SK-N-SH (cell line): ENCODE measurements at regions not wholly inside any gene's neighbourhood (a gene's known extent, or its start where the extent isn't known, plus 50 kb on each side); places are given as distances from the start of the nearest gene placed in this dataset.

ENCODE experiments used
- CTCF ChIA-PET: fragments of 300-600, 350-600 bp; formaldehyde crosslinking; extraction: SDS; loops from one replicate; lab custom pipeline; 2021; lab: Yijun Ruan, JAX
- POLR2A ChIA-PET: fragments of 350-600 bp; sonication (Branson Sonifier 250); formaldehyde crosslinking; extraction: SDS; loops from one replicate; lab custom pipeline; 2020; ENCODE audit warnings: antibody characterized with exemption, inconsistent platforms; lab: Yijun Ruan, JAX
- DNase-seq: peaks from one replicate; pipeline ENCODE4 v3.0.0; 2012
- H2AFZ ChIP-seq: fragments of 200-600 bp; sonication (generic); 2 replicates; pipeline ENCODE4 v1.8.1; 2016; ENCODE audit warnings: antibody characterized with exemption, mild to moderate bottlenecking, low read depth
- H3F3A ChIP-seq: fragments of 200-600 bp; sonication (generic); replicated peaks from 2 replicates; pipeline ENCODE3; 2016; ENCODE audit warnings: antibody characterized with exemption, mild to moderate bottlenecking; ENCODE audit not compliant: insufficient read depth
- H3K27ac ChIP-seq, 2 experiments: fragments of 200-500 bp in 1 of 2; fragments of 200-600 bp in 1 of 2; sonication (Bioruptor generic) in 1 of 2; sonication (generic), shearing (Covaris generic) in 1 of 2; 2 replicates each; pipeline versions ENCODE4 v1.5.1 to v1.6.1; 2014 to 2016; ENCODE audit warnings: low read depth in 2 of 2, inconsistent platforms in 1 of 2, low read length in 1 of 2, mild to moderate bottlenecking in 1 of 2, mixed read lengths in 1 of 2
- H3K27me3 ChIP-seq: fragments of 200-600 bp; sonication (generic), shearing (Covaris generic); 2 replicates; pipeline ENCODE4 v1.6.1; 2016; ENCODE audit warnings: mixed run types; ENCODE audit not compliant: insufficient read depth
- H3K36me3 ChIP-seq, 2 experiments: fragments of 200-500 bp in 1 of 2; fragments of 200-600 bp in 1 of 2; sonication (Bioruptor generic) in 1 of 2; sonication (generic) in 1 of 2; replicated peaks in 1 of 2; 2 replicates each; pipeline versions ENCODE3 to v1.5.1; 2014 to 2016; ENCODE audit warnings: low read length in 1 of 2, mild to moderate bottlenecking in 1 of 2; ENCODE audit not compliant: insufficient read depth in 2 of 2, control insufficient read depth in 1 of 2
- H3K4me1 ChIP-seq, 2 experiments: fragments of 200-500 bp in 1 of 2; fragments of 200-600 bp in 1 of 2; sonication (Bioruptor generic) in 1 of 2; sonication (generic), shearing (Covaris generic) in 1 of 2; 2 replicates each; pipeline versions ENCODE4 v1.5.1 to v1.6.1; 2014 to 2016; ENCODE audit warnings: low read depth in 1 of 2, low read length in 1 of 2, mixed run types in 1 of 2; ENCODE audit not compliant: insufficient read depth in 2 of 2, control insufficient read depth in 1 of 2
- H3K4me2 ChIP-seq: fragments of 200-600 bp; sonication (generic), shearing (Covaris generic); 2 replicates; pipeline ENCODE4 v1.6.1; 2017; ENCODE audit warnings: mixed run types
- H3K4me3 ChIP-seq, 2 experiments: fragments of 200-500 bp in 1 of 2; fragments of 200-600 bp in 1 of 2; sonication (Bioruptor generic) in 1 of 2; sonication (generic), shearing (Covaris generic) in 1 of 2; 2 replicates each; pipeline versions ENCODE4 v1.5.1 to v1.8.1; 2014 to 2016; ENCODE audit warnings: low read depth in 2 of 2, inconsistent platforms in 1 of 2, low read length in 1 of 2, mild to moderate bottlenecking in 1 of 2, mixed read lengths in 1 of 2, moderate library complexity in 1 of 2
- H3K79me2 ChIP-seq: fragments of 200-600 bp; sonication (generic); 2 replicates; pipeline ENCODE4 v1.8.1; 2017; ENCODE audit warnings: mild to moderate bottlenecking; ENCODE audit not compliant: insufficient read depth
- H3K9ac ChIP-seq: fragments of 200-600 bp; sonication (generic); 2 replicates; pipeline ENCODE4 v1.6.1; 2017; ENCODE audit warnings: mixed run types
- H3K9me2 ChIP-seq: fragments of 200-600 bp; sonication (generic); 2 replicates; pipeline ENCODE4 v1.6.1; 2017; ENCODE audit warnings: mixed run types
- H3K9me3 ChIP-seq: fragments of 200-600 bp; sonication (generic); 2 replicates; pipeline ENCODE4 v1.6.1; 2017; ENCODE audit warnings: mixed run types, mild to moderate bottlenecking, moderate library complexity
- H4K20me1 ChIP-seq: fragments of 200-600 bp; sonication (generic); 2 replicates; pipeline ENCODE4 v1.6.1; 2017; ENCODE audit warnings: mild to moderate bottlenecking, mixed run types; ENCODE audit not compliant: insufficient read depth
- CHD2 ChIP-seq: fragments of 150-350 bp; IDR thresholded peaks from 2 replicates; pipeline ENCODE4 v1.6.1; 2018; ENCODE audit warnings: low read length; ENCODE audit not compliant: partially characterized antibody
- CTCF ChIP-seq: fragments of 200-600 bp; sonication (generic); IDR thresholded peaks from 2 replicates; pipeline ENCODE4 v1.6.1; 2017; ENCODE audit warnings: antibody characterized with exemption, mild to moderate bottlenecking, moderate library complexity
- FOSL2 ChIP-seq: IDR thresholded peaks from 2 replicates; pipeline ENCODE4 v1.4.0; 2012; ENCODE audit warnings: low read depth, mild to moderate bottlenecking, moderate library complexity, borderline replicate concordance
- FOXJ3 ChIP-seq: sonication (generic); formaldehyde crosslinking; IDR thresholded peaks from 2 replicates; pipeline ENCODE4 v1.5.1; 2020; ENCODE audit warnings: mild to moderate bottlenecking, missing genetic modification reagents
- FOXM1 ChIP-seq: IDR thresholded peaks from 2 replicates; pipeline ENCODE4 v1.4.0; 2012; ENCODE audit warnings: low read depth, mild to moderate bottlenecking
- GABPA ChIP-seq: IDR thresholded peaks from 2 replicates; pipeline ENCODE4 v1.4.0; 2012; ENCODE audit warnings: low read depth, mild to moderate bottlenecking
- JUND ChIP-seq: IDR thresholded peaks from 2 replicates; pipeline ENCODE4 v1.4.0; 2012
- MAX ChIP-seq: IDR thresholded peaks from 2 replicates; pipeline ENCODE4 v1.4.0; 2012; ENCODE audit warnings: low read depth
- MXI1 ChIP-seq: IDR thresholded peaks from 2 replicates; pipeline ENCODE4 v1.6.1; 2012; ENCODE audit warnings: mild to moderate bottlenecking, low read depth, low read length, improper control_type of control experiment
- NFIC ChIP-seq: IDR thresholded peaks from 2 replicates; pipeline ENCODE4 v1.4.0; 2012; ENCODE audit warnings: borderline replicate concordance
- PBX3 ChIP-seq: IDR thresholded peaks from 2 replicates; pipeline ENCODE4; 2012
- POLR2AphosphoS5 ChIP-seq: IDR thresholded peaks from 2 replicates; pipeline ENCODE4 v1.6.1; 2012; ENCODE audit warnings: low read depth, low read length
- REST ChIP-seq: IDR thresholded peaks from 2 replicates; pipeline ENCODE4 v1.6.1; 2012; ENCODE audit warnings: mild to moderate bottlenecking, low read depth, low read length, moderate library complexity
- RFX5 ChIP-seq: IDR thresholded peaks from 2 replicates; pipeline ENCODE4 v1.6.1; 2012; ENCODE audit warnings: mild to moderate bottlenecking, improper control_type of control experiment, low read length
- RXRA ChIP-seq: IDR thresholded peaks from 2 replicates; pipeline ENCODE4 v1.4.0; 2012; ENCODE audit warnings: low read depth, mild to moderate bottlenecking, borderline replicate concordance
- SIN3A ChIP-seq: IDR thresholded peaks from 2 replicates; pipeline ENCODE4 v1.6.1; 2012; ENCODE audit warnings: low read depth, mild to moderate bottlenecking, low read length, moderate library complexity, borderline replicate concordance
- SMC3 ChIP-seq: IDR thresholded peaks from 2 replicates; pipeline ENCODE4 v1.6.1; 2012; ENCODE audit warnings: low read depth, low read length, improper control_type of control experiment
- TAF1 ChIP-seq: IDR thresholded peaks from 2 replicates; pipeline ENCODE4 v1.6.1; 2012; ENCODE audit warnings: low read depth, mild to moderate bottlenecking, low read length, moderate library complexity, borderline replicate concordance
- TCF12 ChIP-seq: IDR thresholded peaks from 2 replicates; pipeline ENCODE4 v1.4.0; 2012
- YY1 ChIP-seq: IDR thresholded peaks from 2 replicates; pipeline ENCODE4 v1.4.0; 2012; ENCODE audit warnings: low read depth, mild to moderate bottlenecking
- WGBS: methylation state at CpG from one replicate; pipeline ENCODE4 v1.1.6; 2017; ENCODE audit warnings: low lambda C conversion rate; 5-methylcytosine and 5-hydroxymethylcytosine counted together

- ChIA-PET POLR2A (no interaction called here), CTCF (interaction anchor here (1.2 kb wide), 1 partner anchor 12 kb away, joined by 3 read pairs; no protein-coding TSS in a partner anchor)
- Histone ChIP-seq H3F3A (no peaks in the 10 kb centered on the region), H3K27me3 (no peaks in the 10 kb centered on the region), H3K4me1 (no peaks in the 10 kb centered on the region), H4K20me1 (no peaks in the 10 kb centered on the region), H3K36me3 (no peaks in the 10 kb centered on the region), H3K27ac (no peak overlapping the region), H3K4me3 (no peak overlapping the region), H3K9me3 (no peaks in the 10 kb centered on the region), H3K9ac (no peak overlapping the region), H3K4me2 (no peak overlapping the region), H3K9me2 (no peaks in the 10 kb centered on the region), H2AFZ (no peak overlapping the region), H3K79me2 (no peaks in the 10 kb centered on the region)
- WGBS = 93% methylated on average over 2 of the region's 2 CpGs
- no peak for TF ChIP-seq PBX3
- TF ChIP-seq JUND = no peak
- TF ChIP-seq TCF12 = no peak
- TF ChIP-seq REST = no peak
- no peak for TF ChIP-seq FOXJ3
- no peak for TF ChIP-seq FOXM1
- no peak for TF ChIP-seq FOSL2
- no peak for TF ChIP-seq SMC3
- TF ChIP-seq RXRA = no peak
- TF ChIP-seq MXI1 = no peak
- no peak for TF ChIP-seq MAX
- no peak for TF ChIP-seq YY1
- no peak for DNase-seq
Observed at GRCh38 chr18:41153871-41154270, 801.2 kb upstream of the PIK3C3 start.

GRCh38 chr18:41150316-41150715 lies 804.7 kb upstream of the PIK3C3 start:
- Histone ChIP-seq H3K9me2 (no peaks in the 10 kb centered on the region), H3K4me3 (no peak overlapping the region), H3K9me3 (no peaks in the 10 kb centered on the region), H3K4me1 (no peaks in the 10 kb centered on the region), H3F3A (no peaks in the 10 kb centered on the region), H3K9ac (no peak overlapping the region), H3K27me3 (no peaks in the 10 kb centered on the region), H3K79me2 (no peaks in the 10 kb centered on the region), H3K27ac (no peak overlapping the region), H4K20me1 (no peaks in the 10 kb centered on the region), H2AFZ (no peak overlapping the region), H3K4me2 (no peak overlapping the region), H3K36me3 (peaks cover 0 to 3% of the 10 kb centered on the region in 2 experiments)
- 86% methylated on average over 2 of the region's 2 CpGs for WGBS
- no peak for DNase-seq
- ChIA-PET POLR2A (no interaction called here), CTCF (no interaction called here)
- TF ChIP-seq CHD2 (no peak), TAF1 (no peak), TCF12 (no peak), JUND (no peak), FOXJ3 (no peak), CTCF (no peak), NFIC (no peak), RXRA (no peak), SMC3 (no peak), FOSL2 (no peak), POLR2AphosphoS5 (no peak), GABPA (no peak), FOXM1 (no peak), RFX5 (no peak), SIN3A (no peak)
